GM12878 (cell line): ENCODE measurements at regions not wholly inside any gene's neighbourhood (a gene's known extent, or its start where the extent isn't known, plus 50 kb on each side); places are given as distances from the start of the nearest gene placed in this dataset.

Source experiments
- ATAC-seq: fragments of 200-7000 bp; cut with Tn5 transposase; 3 replicates; pipeline ENCODE4 v1.9.1; 2020; ENCODE audit warnings: mild to moderate bottlenecking, moderate library complexity
- BruUV-seq: library from RNA; stranded (reverse); fragments of 400-500 nt; replicated peaks from 2 replicates; lab custom pipeline; 2021; lab: Mats Ljungman, UMichigan
- CTCF ChIA-PET: fragments of 300-600 bp; sonication (Branson Sonifier 250); formaldehyde crosslinking; extraction: SDS; loops from one replicate; lab custom pipeline; 2021; ENCODE audit warnings: inconsistent platforms; lab: Yijun Ruan, JAX
- POLR2A ChIA-PET: fragments of 350-600 bp; formaldehyde crosslinking; extraction: SDS; loops from one replicate; lab custom pipeline; 2021; ENCODE audit warnings: inconsistent platforms; lab: Charles Lee
- RAD21 ChIA-PET: fragments of 300-600 bp; sonication (Branson Sonifier 250); formaldehyde crosslinking; loops from one replicate; lab custom pipeline; 2023; ENCODE audit warnings: antibody characterized with exemption; ENCODE audit not compliant: unreplicated experiment; lab: Charles Lee
- SMC1A ChIA-PET: fragments of 300-600 bp; sonication (Branson Sonifier 250); formaldehyde crosslinking; loops from one replicate; lab custom pipeline; 2023; ENCODE audit not compliant: unreplicated experiment, uncharacterized antibody; lab: Charles Lee
- DNase-seq: peaks from one replicate; pipeline ENCODE4 v3.0.0-alpha.2; 2011; ENCODE audit warnings: low read depth, low spot score
- FAIRE-seq: peaks from 3 replicates; lab custom pipeline; 2011; peaks lifted over from hg19 to GRCh38; lab: Jason Lieb, UNC
- H2AFZ ChIP-seq: 2 replicates; pipeline ENCODE4 v1.6.0; 2011; ENCODE audit warnings: low read depth, low read length, control low read depth; ENCODE audit not compliant: control insufficient read depth
- H3K27ac ChIP-seq: 2 replicates; pipeline ENCODE4 v1.5.1; 2011; ENCODE audit warnings: control low read depth; ENCODE audit not compliant: control insufficient read depth, insufficient read depth
- H3K27me3 ChIP-seq, 2 experiments: replicated peaks in 1 of 2; 2 replicates each; pipeline versions ENCODE4 v1.6.0 to v1.6.1; 2011; ENCODE audit warnings: low read length in 1 of 2; ENCODE audit not compliant: control insufficient read depth in 2 of 2, insufficient read depth in 2 of 2
- H3K36me3 ChIP-seq, 2 experiments: 2 replicates each; pipeline ENCODE4 v1.5.1; 2011; ENCODE audit warnings: low read length in 1 of 2; ENCODE audit not compliant: control insufficient read depth in 2 of 2, insufficient read depth in 2 of 2
- H3K4me1 ChIP-seq: 2 replicates; pipeline ENCODE4 v1.6.1; 2011; ENCODE audit warnings: mild to moderate bottlenecking, low read length, moderate library complexity, mixed read lengths; ENCODE audit not compliant: control insufficient read depth, insufficient read depth
- H3K4me2 ChIP-seq: 2 replicates; pipeline ENCODE4 v1.6.0; 2011; ENCODE audit warnings: control low read depth; ENCODE audit not compliant: control insufficient read depth, insufficient read depth
- H3K4me3 ChIP-seq: fragments of 200-600 bp; sonication (generic); 2 replicates; pipeline ENCODE4 v1.5.1; 2016
- H3K79me2 ChIP-seq: 2 replicates; pipeline ENCODE4 v1.6.0; 2011; ENCODE audit warnings: low read length; ENCODE audit not compliant: control insufficient read depth, insufficient read depth
- H3K9ac ChIP-seq: 2 replicates; pipeline ENCODE4 v1.8.0; 2011; ENCODE audit warnings: low read length, control low read depth, mixed read lengths; ENCODE audit not compliant: control insufficient read depth, insufficient read depth
- H3K9me3 ChIP-seq: replicated peaks from 3 replicates; pipeline ENCODE4 v1.5.1; 2011; ENCODE audit warnings: mild to moderate bottlenecking, low read length; ENCODE audit not compliant: control insufficient read depth, insufficient read depth
- H4K20me1 ChIP-seq: 2 replicates; pipeline ENCODE4 v1.6.0; 2011; ENCODE audit not compliant: control insufficient read depth, insufficient read depth
- ASH2L ChIP-seq: fragments of 300-600, 200-600 bp; sonication (generic); IDR thresholded peaks from 2 replicates; pipeline ENCODE4 v1.6.1; 2017; ENCODE audit warnings: low read depth, mild to moderate bottlenecking, borderline replicate concordance
- CREM ChIP-seq: IDR thresholded peaks from 2 replicates; pipeline ENCODE4 v1.6.1; 2014; ENCODE audit warnings: antibody characterized with exemption, low read depth
- EED ChIP-seq: sonication (generic); IDR thresholded peaks from 2 replicates; pipeline ENCODE4 v1.6.1; 2016; ENCODE audit warnings: antibody characterized with exemption, low read depth
- EGR1 ChIP-seq, 2 experiments: IDR thresholded peaks; 1 replicate in 1 of 2; 2 replicates in 1 of 2; pipeline ENCODE4 v1.6.1; 2011 to 2012; ENCODE audit warnings: low read depth in 2 of 2, low read length in 2 of 2, borderline replicate concordance in 1 of 2, mild to moderate bottlenecking in 1 of 2, moderate library complexity in 1 of 2
- GABPA ChIP-seq: IDR thresholded peaks from 2 replicates; pipeline ENCODE4 v1.6.1; 2014; ENCODE audit warnings: antibody characterized with exemption, low read depth, mild to moderate bottlenecking, inconsistent platforms
- MEF2A ChIP-seq: IDR thresholded peaks from 2 replicates; pipeline ENCODE4 v1.6.1; 2011; ENCODE audit warnings: low read depth, mild to moderate bottlenecking, low read length, moderate library complexity; ENCODE audit not compliant: insufficient read depth
- MTA2 ChIP-seq: fragments of 450-650 bp; IDR thresholded peaks from 2 replicates; pipeline ENCODE4 v1.6.1; 2016; ENCODE audit warnings: low read depth, mild to moderate bottlenecking, moderate library complexity
- NFYA ChIP-seq: IDR thresholded peaks from 2 replicates; pipeline ENCODE4 v1.6.1; 2011; ENCODE audit warnings: low read depth, mild to moderate bottlenecking, low read length, improper control_type of control experiment, borderline replicate concordance
- NRF1 ChIP-seq: conservative IDR thresholded peaks from 2 replicates; pipeline ENCODE4 v1.6.1; 2011; ENCODE audit warnings: mild to moderate bottlenecking, low read depth, low read length, improper control_type of control experiment
- PML ChIP-seq: IDR thresholded peaks from 2 replicates; pipeline ENCODE4 v1.6.1; 2012; ENCODE audit warnings: low read length, inconsistent platforms
- POLR2AphosphoS5 ChIP-seq: IDR thresholded peaks from 2 replicates; pipeline ENCODE4 v1.6.1; 2011; ENCODE audit warnings: mild to moderate bottlenecking, low read length, inconsistent platforms
- RAD21 ChIP-seq: IDR thresholded peaks from 2 replicates; pipeline ENCODE4 v1.6.1; 2011; ENCODE audit warnings: mild to moderate bottlenecking, low read depth, low read length, moderate library complexity; ENCODE audit not compliant: insufficient read depth
- RBBP5 ChIP-seq: fragments of 200-600 bp; sonication (generic); conservative IDR thresholded peaks from 2 replicates; pipeline ENCODE4 v1.6.1; 2016
- SIX5 ChIP-seq: IDR thresholded peaks from 2 replicates; pipeline ENCODE4 v1.6.1; 2011; ENCODE audit warnings: mild to moderate bottlenecking, low read depth, low read length, moderate library complexity; ENCODE audit not compliant: severe bottlenecking
- SUPT20H ChIP-seq: IDR thresholded peaks from 2 replicates; pipeline ENCODE4 v1.6.1; 2011; ENCODE audit warnings: low read depth, mild to moderate bottlenecking, low read length, moderate library complexity, borderline replicate concordance; ENCODE audit not compliant: control insufficient read depth
- YY1 ChIP-seq: IDR thresholded peaks from 2 replicates; pipeline ENCODE4 v1.6.1; 2011; ENCODE audit warnings: low read depth, mild to moderate bottlenecking, low read length
- ZNF274 ChIP-seq: IDR thresholded peaks from one replicate; pipeline ENCODE4 v1.8.0; 2011; ENCODE audit not compliant: insufficient read length, insufficient read depth
- WGBS: methylation state at CpG from one replicate; pipeline ENCODE4 v1.1.6; 2016; ENCODE audit warnings: low lambda C conversion rate; ENCODE audit not compliant: insufficient replicate concordance, insufficient coverage; ENCODE audit errors: missing lambda C conversion rate; 5-methylcytosine and 5-hydroxymethylcytosine counted together
- in situ Hi-C: fragments of 300-500 bp; cut with MboI; formaldehyde crosslinking; loops from 9 replicates; pipeline ENCODE4 v1.14.3; 2018; ENCODE audit warnings: mixed read lengths
- intact Hi-C: fragments of 100-400 bp; cut with micrococcal nuclease; formaldehyde crosslinking; loops from one replicate; pipeline ENCODE4 v1.14.2; 2022; ENCODE audit not compliant: unreplicated experiment

- TF ChIP-seq NFYA (no peak), ZNF274 (no peak)
- TF ChIP-seq, all 136 proteins: peak for 0
Measured at GRCh38 chr6:40322336-40322735, 264.8 kb downstream of the LRFN2 start (continued).

DNA sequence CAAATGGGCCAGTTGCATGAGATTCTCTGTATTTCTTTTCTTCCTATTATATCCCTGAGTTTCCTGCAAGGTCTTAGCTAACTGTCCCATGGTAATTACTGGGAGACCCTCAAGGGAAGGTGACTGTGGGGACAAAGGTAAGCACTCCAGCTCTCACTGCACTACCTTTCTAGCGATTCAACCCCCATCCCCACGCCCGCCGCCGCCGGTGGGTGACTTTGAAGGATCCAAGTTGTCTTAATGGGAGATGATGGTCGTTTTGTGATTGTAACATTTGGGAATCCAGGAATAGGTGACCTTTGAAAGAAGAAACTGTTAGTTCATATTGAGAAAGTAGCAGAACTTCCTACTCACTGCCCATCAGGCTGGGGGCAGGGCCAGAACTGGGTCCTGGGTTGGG lies 265.5 kb downstream of the LRFN2 start:
- ChIA-PET RAD21 (no interaction called here), SMC1A (no interaction called here), POLR2A (no interaction called here), CTCF (interaction anchor here (1.5 kb wide), 1 partner anchor 13 kb away, joined by 3 read pairs; no protein-coding TSS in a partner anchor)
- FAIRE-seq = no peak
- BruUV-seq = no TSS peak
- no peaks in the 10 kb centered on the region for H4K20me1 ChIP-seq
- intact Hi-C loops = no loop called here
- no peak for ATAC-seq
- no peak overlapping the region for H3K27ac ChIP-seq
- no peaks in the 10 kb centered on the region; a peak in 1 of 4 replicates for H3K27me3 ChIP-seq
- H3K79me2 ChIP-seq = no peaks in the 10 kb centered on the region
- DNase-seq = no peak
- no peak for TF ChIP-seq SUPT20H
- TF ChIP-seq GABPA = no peak
- no peak for TF ChIP-seq MEF2A
- no peak for TF ChIP-seq MTA2
- no peak for TF ChIP-seq RBBP5
- H3K9ac ChIP-seq = no peak overlapping the region
- H2AFZ ChIP-seq = no peak overlapping the region
- 63% methylated on average over 7 of the region's 7 CpGs for whole genome bisulfite sequencing
- H3K4me1 ChIP-seq = no peaks in the 10 kb centered on the region
- no peaks in the 10 kb centered on the region; the same call in 2 of the 3 replicates for H3K9me3 ChIP-seq
- no peak overlapping the region for H3K4me2 ChIP-seq
- in situ Hi-C loops = no loop called here
- no peak overlapping the region for H3K4me3 ChIP-seq
- H3K36me3 ChIP-seq = no peaks in the 10 kb centered on the region

DNA sequence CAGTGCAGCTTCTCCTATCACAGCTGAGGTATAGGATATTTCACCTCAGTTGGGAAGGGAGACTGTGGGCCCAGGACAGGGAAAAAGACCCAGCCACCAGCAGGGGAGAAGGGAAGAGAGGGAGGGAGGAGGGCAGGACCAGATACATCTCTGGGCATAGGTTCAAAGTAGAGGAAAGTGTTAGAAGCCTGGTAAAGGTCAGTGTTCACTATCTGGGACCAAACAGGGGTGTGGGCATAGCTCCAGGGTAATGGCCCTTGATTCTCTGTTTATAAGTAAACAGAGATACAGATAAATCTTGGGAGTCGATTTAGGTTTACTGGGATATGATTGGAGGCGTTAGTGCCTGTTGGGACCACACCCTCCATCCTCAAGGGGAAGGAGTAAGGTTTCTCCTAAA lies 266.2 kb downstream of the LRFN2 start:
- no peaks in the 10 kb centered on the region for H3K4me1 ChIP-seq
- in situ Hi-C loops (no loop called here), intact Hi-C loops (no loop called here)
- H3K9me3 ChIP-seq = no peaks in the 10 kb centered on the region; the same call in 2 of the 3 replicates
- H2AFZ ChIP-seq = no peak overlapping the region
- no peaks in the 10 kb centered on the region for H3K36me3 ChIP-seq
- FAIRE-seq (no peak), ATAC-seq (no peak), DNase-seq (no peak)
- POLR2A ChIA-PET = no interaction called here
- H3K27me3 ChIP-seq = no peaks in the 10 kb centered on the region; a peak in 1 of 4 replicates
- 0% methylated on average over 2 of the region's 2 CpGs for WGBS
- SMC1A ChIA-PET = interaction anchor here (1.2 kb wide), 1 partner anchor 27 kb away, joined by 3 read pairs; no protein-coding TSS in a partner anchor
- H3K79me2 ChIP-seq = no peaks in the 10 kb centered on the region
- H3K27ac ChIP-seq = no peak overlapping the region
- H3K4me3 ChIP-seq = no peak overlapping the region
- RAD21 ChIA-PET = no interaction called here
- CTCF ChIA-PET = interaction anchor here (1.5 kb wide), 1 partner anchor 12 kb away, joined by 3 read pairs; no protein-coding TSS in a partner anchor
- no peak overlapping the region for H3K4me2 ChIP-seq
- H3K9ac ChIP-seq = no peak overlapping the region
- BruUV-seq = no TSS peak
- H4K20me1 ChIP-seq = no peaks in the 10 kb centered on the region
- TF ChIP-seq POLR2AphosphoS5 (no peak), ZNF274 (no peak), EGR1 (IDR thresholded peaks at IDR 0.05; ENCODE audit: borderline replicate concordance in 1 of 2, low read depth in 2 of 2, low read length in 2 of 2) (no peak), NRF1 (no peak), RAD21 (no peak), SIX5 (no peak), ASH2L (no peak), PML (no peak), EED (no peak), CREM (no peak), YY1 (no peak)
